ENCODE measurements at regions not wholly inside any gene's neighbourhood (a gene's known extent, or its start where the extent isn't known, plus 50 kb on each side); places are given as distances from the start of the nearest gene placed in this dataset.
A peak's percentile ranks its signal among the peaks of the same experiment; 100 is the strongest.

DNA sequence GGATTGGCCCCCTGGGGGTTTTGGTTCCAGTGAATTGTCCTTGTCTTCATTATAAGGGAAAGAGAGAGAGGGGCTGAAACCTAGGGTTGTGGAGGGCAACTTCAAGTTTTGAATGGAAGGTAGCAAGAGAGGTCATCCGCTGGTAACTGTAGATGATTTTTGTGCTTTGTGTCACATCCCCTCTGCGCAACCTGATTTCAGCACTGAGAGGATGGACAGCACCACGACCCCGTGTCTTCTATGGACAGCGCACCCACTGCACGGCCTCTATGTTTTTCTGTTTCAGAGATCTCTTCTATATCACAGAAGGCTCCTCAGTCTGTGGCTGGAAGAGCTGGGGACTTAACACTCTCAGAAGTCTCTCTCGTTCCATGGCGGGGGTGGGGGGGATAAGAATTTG, 127.0 kb upstream of the RPH3A start:
- intact Hi-C loops (cut with DNase I): no loop called here
- H3K4me1 ChIP-seq (replicated peaks in 1 of 2): no peaks in the 10 kb centered on the region
- DNase-seq: peak in 2 of 7 donors; percentile 9 to 18
- no peak overlapping the region for H3K4me3 ChIP-seq
- TF ChIP-seq, protein P1, sequence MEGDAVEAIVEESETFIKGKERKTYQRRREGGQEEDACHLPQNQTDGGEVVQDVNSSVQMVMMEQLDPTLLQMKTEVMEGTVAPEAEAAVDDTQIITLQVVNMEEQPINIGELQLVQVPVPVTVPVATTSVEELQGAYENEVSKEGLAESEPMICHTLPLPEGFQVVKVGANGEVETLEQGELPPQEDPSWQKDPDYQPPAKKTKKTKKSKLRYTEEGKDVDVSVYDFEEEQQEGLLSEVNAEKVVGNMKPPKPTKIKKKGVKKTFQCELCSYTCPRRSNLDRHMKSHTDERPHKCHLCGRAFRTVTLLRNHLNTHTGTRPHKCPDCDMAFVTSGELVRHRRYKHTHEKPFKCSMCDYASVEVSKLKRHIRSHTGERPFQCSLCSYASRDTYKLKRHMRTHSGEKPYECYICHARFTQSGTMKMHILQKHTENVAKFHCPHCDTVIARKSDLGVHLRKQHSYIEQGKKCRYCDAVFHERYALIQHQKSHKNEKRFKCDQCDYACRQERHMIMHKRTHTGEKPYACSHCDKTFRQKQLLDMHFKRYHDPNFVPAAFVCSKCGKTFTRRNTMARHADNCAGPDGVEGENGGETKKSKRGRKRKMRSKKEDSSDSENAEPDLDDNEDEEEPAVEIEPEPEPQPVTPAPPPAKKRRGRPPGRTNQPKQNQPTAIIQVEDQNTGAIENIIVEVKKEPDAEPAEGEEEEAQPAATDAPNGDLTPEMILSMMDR (IDR thresholded peaks at IDR 0.05): no peak
- no peak for TF ChIP-seq POLR2A (IDR thresholded peaks at IDR 0.05)
- H3K27ac ChIP-seq: no peak overlapping the region
- H3K36me3 ChIP-seq (replicated peaks in 1 of 2): no peaks in the 10 kb centered on the region
- 28 to 49% (median 31%) methylated on average over 8 of the region's 8 CpGs for WGBS, 4 donors
- peaks cover 5% of the 10 kb centered on the region for H3K27me3 ChIP-seq
- no peaks in the 10 kb centered on the region for H3K9me3 ChIP-seq (replicated peaks in 1 of 3)

DNA sequence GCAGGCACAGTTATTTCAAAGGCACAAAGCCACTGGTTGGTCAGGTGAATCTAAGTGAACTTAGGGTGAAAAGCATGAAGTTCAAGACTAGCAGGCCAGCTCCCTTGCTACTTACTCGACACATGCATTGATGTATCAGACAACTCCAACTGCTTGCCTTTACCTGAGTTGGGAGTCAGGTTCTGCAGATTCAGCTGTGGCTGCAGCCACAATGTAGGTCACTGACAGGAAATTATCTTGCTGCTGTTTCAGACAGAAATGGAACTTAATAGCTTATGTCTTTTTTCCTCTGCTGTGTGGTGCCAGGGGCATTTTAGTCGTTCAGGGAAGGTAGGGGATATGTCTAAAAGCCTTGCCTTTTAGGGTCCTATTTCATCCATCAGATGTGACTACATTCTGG, 125.6 kb upstream of the RPH3A start:
- no peak for TF ChIP-seq POLR2A (IDR thresholded peaks at IDR 0.05)
- TF ChIP-seq, protein P1 (IDR thresholded peaks at IDR 0.05): no peak
- Histone ChIP-seq H3K4me1 (replicated peaks in 1 of 2) (no peaks in the 10 kb centered on the region), H3K27ac (no peak overlapping the region), H3K4me3 (no peak overlapping the region), H3K27me3 (peaks cover 5% of the 10 kb centered on the region), H3K36me3 (replicated peaks in 1 of 2) (no peaks in the 10 kb centered on the region), H3K9me3 (replicated peaks in 1 of 3) (no peaks in the 10 kb centered on the region)
- DNase-seq: no peak
- WGBS, 4 donors: 41 to 55% (median 48%) methylated on average over 2 of the region's 2 CpGs
- intact Hi-C loops (cut with DNase I): no loop called here

DNA sequence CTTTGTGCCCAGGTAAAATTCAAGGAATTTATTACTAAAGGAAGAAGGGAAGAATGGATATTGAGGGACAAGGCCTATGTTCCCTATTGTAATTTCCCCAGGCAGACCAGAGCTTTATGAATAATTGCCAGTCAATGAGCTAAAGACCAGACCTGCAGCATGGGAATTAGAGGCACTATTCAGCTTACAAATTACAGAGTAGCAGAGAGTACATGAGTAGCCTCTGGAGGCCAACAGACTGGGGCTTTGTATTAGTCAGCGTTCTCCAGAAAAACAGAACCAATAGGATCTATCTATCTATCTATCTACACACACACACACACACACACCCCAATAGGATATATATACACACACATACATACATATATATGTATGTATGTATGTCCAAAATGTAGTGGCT, 120.0 kb upstream of the RPH3A start:
- intact Hi-C loops (cut with DNase I): no loop called here
- DNase-seq: no peak
- Histone ChIP-seq H3K27me3 (no peaks in the 10 kb centered on the region), H3K27ac (no peak overlapping the region), H3K36me3 (replicated peaks in 1 of 2) (no peaks in the 10 kb centered on the region), H3K4me3 (no peak overlapping the region), H3K4me1 (replicated peaks in 1 of 2) (no peaks in the 10 kb centered on the region), H3K9me3 (replicated peaks in 1 of 3) (no peaks in the 10 kb centered on the region)
- 22 to 77% (median 68%) methylated on average over 1 of the region's 1 CpG for WGBS, 4 donors
- no peak for TF ChIP-seq POLR2A (IDR thresholded peaks at IDR 0.05)
- TF ChIP-seq, protein P1 (IDR thresholded peaks at IDR 0.05): no peak

DNA sequence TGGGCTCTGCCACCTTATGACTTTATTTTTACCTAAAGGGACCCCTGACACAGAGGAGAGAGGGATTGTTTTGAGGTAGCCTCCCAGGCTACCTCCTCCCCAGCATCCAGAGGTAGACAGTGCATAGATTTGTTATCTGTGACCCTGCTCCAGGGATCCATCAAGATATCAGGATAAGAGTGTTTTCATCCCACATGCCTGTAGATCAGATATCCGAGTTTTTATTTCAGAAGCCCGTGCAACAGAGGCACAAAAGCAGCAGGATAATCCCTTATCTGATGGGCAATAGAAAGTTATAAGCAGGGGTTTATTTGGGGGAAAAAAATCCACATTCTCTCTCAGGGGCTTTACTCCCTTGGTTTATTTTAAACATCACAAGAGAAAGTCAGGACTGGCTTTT, 117.0 kb upstream of the RPH3A start:
- H3K36me3 ChIP-seq (replicated peaks in 1 of 2): no peaks in the 10 kb centered on the region
- WGBS, 4 donors: 11 to 24% (median 17%) methylated on average over 2 of the region's 2 CpGs

More for the DNA sequence above, 117.0 kb upstream of the RPH3A start:
- H3K27me3 ChIP-seq: no peaks in the 10 kb centered on the region
- H3K4me3 ChIP-seq: no peak overlapping the region
- intact Hi-C loops (cut with DNase I): no loop called here
- H3K4me1 ChIP-seq (replicated peaks in 1 of 2): no peaks in the 10 kb centered on the region
- TF ChIP-seq POLR2A (IDR thresholded peaks at IDR 0.05): no peak
- TF ChIP-seq, protein P1 (IDR thresholded peaks at IDR 0.05): no peak
- H3K9me3 ChIP-seq (replicated peaks in 1 of 3): no peaks in the 10 kb centered on the region
- H3K27ac ChIP-seq: no peak overlapping the region
- DNase-seq: no peak

Measured in adrenal gland (tissue), 9 donors.